ENCODE measurements at regions not wholly inside any gene's neighbourhood (a gene's known extent, or its start where the extent isn't known, plus 50 kb on each side); places are given as distances from the start of the nearest gene placed in this dataset.

DNA sequence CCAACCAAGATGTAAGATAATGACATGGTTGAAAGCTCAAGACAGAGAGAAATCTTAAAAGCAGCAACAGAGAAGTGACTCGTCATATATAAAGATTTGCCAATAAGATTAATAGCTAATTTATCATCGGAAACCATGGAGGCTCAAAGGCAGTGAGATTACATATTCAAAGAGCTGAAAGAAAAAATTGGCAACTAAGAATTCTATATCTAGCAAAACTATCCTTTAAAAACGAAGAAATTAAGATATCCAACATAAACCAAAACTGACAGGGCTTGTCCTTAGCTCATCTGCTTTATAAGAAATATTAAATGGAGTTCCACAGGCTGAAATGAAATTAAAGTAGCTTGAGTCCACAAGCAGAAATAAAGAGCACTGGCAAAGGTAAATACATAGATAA lies 236.6 kb downstream of the ANAPC1 start:
- RAD21 ChIA-PET (ENCODE audit: low non-redundant PET in 1 of 2, low total read pairs in 2 of 2, uncharacterized antibody in 2 of 2, unreplicated experiment in 2 of 2), result no interaction called here
- TF ChIP-seq JUND (IDR thresholded peaks at IDR 0.05) (no peak), TCF7L2 (IDR thresholded peaks at IDR 0.05; ENCODE audit: borderline replicate concordance, extremely low read depth, insufficient read depth, insufficient read length) (no peak), SP1 (IDR thresholded peaks at IDR 0.05; ENCODE audit: low read depth) (no peak), POLR2AphosphoS5 (IDR thresholded peaks at IDR 0.05; ENCODE audit: low read depth, low read length) (no peak), YY1 (IDR thresholded peaks at IDR 0.05; ENCODE audit: extremely low read depth, insufficient replicate concordance, low read depth, low read length) (no peak), ZNF274 (IDR thresholded peaks at IDR 0.05; ENCODE audit: low read depth, low read length) (no peak), ELF1 (IDR thresholded peaks at IDR 0.05; ENCODE audit: borderline replicate concordance, low read depth) (no peak), EZH2 (IDR thresholded peaks at IDR 0.05) (no peak), ZFX (IDR thresholded peaks at IDR 0.05) (no peak), POLR2A (IDR thresholded peaks at IDR 0.05; ENCODE audit: borderline replicate concordance, extremely low read depth, insufficient read depth, insufficient read length) (no peak), SIN3A (IDR thresholded peaks at IDR 0.05; ENCODE audit: low read depth) (no peak)
- TF ChIP-seq, protein P1, sequence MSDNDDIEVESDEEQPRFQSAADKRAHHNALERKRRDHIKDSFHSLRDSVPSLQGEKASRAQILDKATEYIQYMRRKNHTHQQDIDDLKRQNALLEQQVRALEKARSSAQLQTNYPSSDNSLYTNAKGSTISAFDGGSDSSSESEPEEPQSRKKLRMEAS (IDR thresholded peaks at IDR 0.05), result no peak
- TF ChIP-seq, protein P2, sequence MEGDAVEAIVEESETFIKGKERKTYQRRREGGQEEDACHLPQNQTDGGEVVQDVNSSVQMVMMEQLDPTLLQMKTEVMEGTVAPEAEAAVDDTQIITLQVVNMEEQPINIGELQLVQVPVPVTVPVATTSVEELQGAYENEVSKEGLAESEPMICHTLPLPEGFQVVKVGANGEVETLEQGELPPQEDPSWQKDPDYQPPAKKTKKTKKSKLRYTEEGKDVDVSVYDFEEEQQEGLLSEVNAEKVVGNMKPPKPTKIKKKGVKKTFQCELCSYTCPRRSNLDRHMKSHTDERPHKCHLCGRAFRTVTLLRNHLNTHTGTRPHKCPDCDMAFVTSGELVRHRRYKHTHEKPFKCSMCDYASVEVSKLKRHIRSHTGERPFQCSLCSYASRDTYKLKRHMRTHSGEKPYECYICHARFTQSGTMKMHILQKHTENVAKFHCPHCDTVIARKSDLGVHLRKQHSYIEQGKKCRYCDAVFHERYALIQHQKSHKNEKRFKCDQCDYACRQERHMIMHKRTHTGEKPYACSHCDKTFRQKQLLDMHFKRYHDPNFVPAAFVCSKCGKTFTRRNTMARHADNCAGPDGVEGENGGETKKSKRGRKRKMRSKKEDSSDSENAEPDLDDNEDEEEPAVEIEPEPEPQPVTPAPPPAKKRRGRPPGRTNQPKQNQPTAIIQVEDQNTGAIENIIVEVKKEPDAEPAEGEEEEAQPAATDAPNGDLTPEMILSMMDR (IDR thresholded peaks at IDR 0.05 in 2 of 3, conservative IDR thresholded peaks at IDR 0.05 in 1 of 3; ENCODE audit: borderline replicate concordance in 1 of 3, insufficient read depth in 1 of 3, low read depth in 2 of 3, low read length in 2 of 3), result no peak
- intact Hi-C loops (cut with micrococcal nuclease), result no loop called here
- H3K27ac ChIP-seq (ENCODE audit: low read depth, low read length), result no peak overlapping the region
- POLR2A ChIA-PET, result interaction anchor here (1.2 kb wide), 1 partner anchor 12 kb away, joined by 3 read pairs; no protein-coding TSS in a partner anchor
- H3K36me3 ChIP-seq (ENCODE audit: control insufficient read depth in 1 of 2, insufficient read depth in 2 of 2, low read length in 2 of 2), result no peaks in the 10 kb centered on the region
- no peak for DNase-seq (ENCODE audit: low read depth, low spot score)
- H3K9ac ChIP-seq (ENCODE audit: low read length), result no peak overlapping the region
- no peaks in the 10 kb centered on the region for H3K27me3 ChIP-seq (ENCODE audit: insufficient read depth, low read length)
- no TSS peak for BruUV-seq (replicated peaks)
- H3K9me3 ChIP-seq (ENCODE audit: control insufficient read depth in 1 of 2, insufficient read depth in 1 of 2, low read depth in 1 of 2, low read length in 2 of 2), result 0 out of 4 replicates have a peak, but pooled peaks cover 0 to 3% of the 10 kb centered on the region in 2 experiments
- H4K20me1 ChIP-seq (ENCODE audit: insufficient read depth), result no peaks in the 10 kb centered on the region
- no peaks in the 10 kb centered on the region for H3K9me2 ChIP-seq (ENCODE audit: insufficient read depth)
- no peak overlapping the region for H3K4me2 ChIP-seq (ENCODE audit: low read length)
- H3K4me3 ChIP-seq (replicated peaks in 1 of 2; ENCODE audit: low read depth in 1 of 2, low read length in 2 of 2), result no peak overlapping the region
- no peak for ATAC-seq
- H3K4me1 ChIP-seq (ENCODE audit: control insufficient read depth in 1 of 2, insufficient read depth in 2 of 2, low read length in 2 of 2), result no peaks in the 10 kb centered on the region
- H3K79me2 ChIP-seq (ENCODE audit: insufficient read depth, low read length), result no peaks in the 10 kb centered on the region
- H2AFZ ChIP-seq (ENCODE audit: low read depth, low read length, poor library complexity, severe bottlenecking), result no peak overlapping the region
- CTCF ChIA-PET, result no interaction called here

Data from HCT116 (cell line).